ENCODE measurements at regions not wholly inside any gene's neighbourhood (a gene's known extent, or its start where the extent isn't known, plus 50 kb on each side); places are given as distances from the start of the nearest gene placed in this dataset.

- no peaks in the 10 kb centered on the region for H3K9me3 ChIP-seq (ENCODE audit: low read length)
- CTCF ChIA-PET = no interaction called here
- no peak overlapping the region for H3K9ac ChIP-seq (ENCODE audit: low read length)
- H3K27ac ChIP-seq (ENCODE audit: low read length) = no peak overlapping the region
- no peaks in the 10 kb centered on the region for H4K20me1 ChIP-seq (ENCODE audit: low read length)
- H3K79me2 ChIP-seq (ENCODE audit: low read length) = no peaks in the 10 kb centered on the region
- no peak for TF ChIP-seq EZH2phosphoT487 (IDR thresholded peaks at IDR 0.05; ENCODE audit: borderline replicate concordance, low read length)
- no peak for TF ChIP-seq EZH2 (IDR thresholded peaks at IDR 0.05; ENCODE audit: low read length, unreplicated experiment)
- no peak for TF ChIP-seq CTCF (conservative IDR thresholded peaks at IDR 0.05; ENCODE audit: low read depth, low read length)
- H3K4me1 ChIP-seq (ENCODE audit: insufficient read depth, low read length) = no peaks in the 10 kb centered on the region
- ATAC-seq = no peak
- H3K9me2 ChIP-seq (replicated peaks; ENCODE audit: low read length) = no peaks in the 10 kb centered on the region
- no peak overlapping the region for H3K4me3 ChIP-seq (ENCODE audit: low read length)
- BruUV-seq (replicated peaks) = no TSS peak
- no peaks in the 10 kb centered on the region for H3F3A ChIP-seq (ENCODE audit: low read length, unreplicated experiment)
- POLR2A ChIA-PET (ENCODE audit: unreplicated experiment) = no interaction called here
- intact Hi-C loops (cut with micrococcal nuclease) = no loop called here
- H2AFZ ChIP-seq (ENCODE audit: low read length) = no peak overlapping the region
- H3K27me3 ChIP-seq (ENCODE audit: low read length) = peaks cover 7% of the 10 kb centered on the region
- H3K4me2 ChIP-seq (ENCODE audit: low read length) = no peak overlapping the region
- no peak for DNase-seq
- H3K36me3 ChIP-seq (ENCODE audit: low read depth, low read length) = no peaks in the 10 kb centered on the region
Measured at GRCh38 chr9:82736701-82737100, 326.2 kb downstream of the RASEF start.

GRCh38 chr9:82745919-82746318 lies 317.0 kb downstream of the RASEF start:
- H3K4me3 ChIP-seq (ENCODE audit: low read length) = no peak overlapping the region
- H3K27me3 ChIP-seq (ENCODE audit: low read length) = no peaks in the 10 kb centered on the region
- H3K4me1 ChIP-seq (ENCODE audit: insufficient read depth, low read length) = no peaks in the 10 kb centered on the region
- ChIA-PET CTCF (no interaction called here), POLR2A (ENCODE audit: unreplicated experiment) (no interaction called here)
- no TSS peak for BruUV-seq (replicated peaks)
- intact Hi-C loops (cut with micrococcal nuclease) = no loop called here
- H3K9me3 ChIP-seq (ENCODE audit: low read length) = no peaks in the 10 kb centered on the region
- no peaks in the 10 kb centered on the region for H3K79me2 ChIP-seq (ENCODE audit: low read length)
- DNase-seq = no peak
- no peak overlapping the region for H2AFZ ChIP-seq (ENCODE audit: low read length)
- no peaks in the 10 kb centered on the region for H4K20me1 ChIP-seq (ENCODE audit: low read length)
- no peak overlapping the region for H3K4me2 ChIP-seq (ENCODE audit: low read length)
- H3K9me2 ChIP-seq (replicated peaks; ENCODE audit: low read length) = no peaks in the 10 kb centered on the region
- H3K36me3 ChIP-seq (ENCODE audit: low read depth, low read length) = no peaks in the 10 kb centered on the region
- H3K27ac ChIP-seq (ENCODE audit: low read length) = no peak overlapping the region
- no peak for ATAC-seq
- no peaks in the 10 kb centered on the region for H3F3A ChIP-seq (ENCODE audit: low read length, unreplicated experiment)
- no peak overlapping the region for H3K9ac ChIP-seq (ENCODE audit: low read length)
- TF ChIP-seq EZH2 (IDR thresholded peaks at IDR 0.05; ENCODE audit: low read length, unreplicated experiment) = no peak
- TF ChIP-seq CTCF (conservative IDR thresholded peaks at IDR 0.05; ENCODE audit: low read depth, low read length) = no peak
- no peak for TF ChIP-seq EZH2phosphoT487 (IDR thresholded peaks at IDR 0.05; ENCODE audit: borderline replicate concordance, low read length)

GRCh38 chr9:82750411-82750913 lies 312.5 kb downstream of the RASEF start:
- no peaks in the 10 kb centered on the region for H3K9me3 ChIP-seq (ENCODE audit: low read length)
- ChIA-PET POLR2A (ENCODE audit: unreplicated experiment) (no interaction called here), CTCF (no interaction called here)
- no peaks in the 10 kb centered on the region for H3K9me2 ChIP-seq (replicated peaks; ENCODE audit: low read length)
- H3F3A ChIP-seq (ENCODE audit: low read length, unreplicated experiment) = no peaks in the 10 kb centered on the region
- no peak overlapping the region for H3K4me2 ChIP-seq (ENCODE audit: low read length)
- BruUV-seq (replicated peaks) = no TSS peak
- ATAC-seq (no peak), DNase-seq (no peak)
- TF ChIP-seq EZH2 (IDR thresholded peaks at IDR 0.05; ENCODE audit: low read length, unreplicated experiment) (no peak), EZH2phosphoT487 (IDR thresholded peaks at IDR 0.05; ENCODE audit: borderline replicate concordance, low read length) (no peak), CTCF (conservative IDR thresholded peaks at IDR 0.05; ENCODE audit: low read depth, low read length) (no peak)
- no peaks in the 10 kb centered on the region for H3K36me3 ChIP-seq (ENCODE audit: low read depth, low read length)
- no peaks in the 10 kb centered on the region for H3K27me3 ChIP-seq (ENCODE audit: low read length)
- H3K79me2 ChIP-seq (ENCODE audit: low read length) = no peaks in the 10 kb centered on the region
- H4K20me1 ChIP-seq (ENCODE audit: low read length) = no peaks in the 10 kb centered on the region
- no peak overlapping the region for H2AFZ ChIP-seq (ENCODE audit: low read length)
- H3K27ac ChIP-seq (ENCODE audit: low read length) = no peak overlapping the region
- no peaks in the 10 kb centered on the region for H3K4me1 ChIP-seq (ENCODE audit: insufficient read depth, low read length)
- H3K9ac ChIP-seq (ENCODE audit: low read length) = no peak overlapping the region
- intact Hi-C loops (cut with micrococcal nuclease) = no loop called here
- H3K4me3 ChIP-seq (ENCODE audit: low read length) = no peak overlapping the region

Data from PC-3 (cell line).